Endodermal cell (in vitro differentiated cells): ENCODE measurements at regions not wholly inside any gene's neighbourhood (a gene's known extent, or its start where the extent isn't known, plus 50 kb on each side); places are given as distances from the start of the nearest gene placed in this dataset.

ENCODE experiments used
- DNase-seq: peaks from one replicate; pipeline ENCODE4 v3.0.0-alpha.2; 2017
- H3K27ac ChIP-seq: 2 replicates; pipeline ENCODE4 v1.5.1; 2013; ENCODE audit warnings: mild to moderate bottlenecking, low read depth, low read length, moderate library complexity
- H3K27me3 ChIP-seq: 2 replicates; pipeline ENCODE4 v1.6.1; 2013; ENCODE audit warnings: mild to moderate bottlenecking, low read length, moderate library complexity; ENCODE audit not compliant: insufficient read depth, control insufficient read depth, poor library complexity, severe bottlenecking
- H3K36me3 ChIP-seq: 2 replicates; pipeline ENCODE4 v1.7.0; 2013; ENCODE audit warnings: mild to moderate bottlenecking, low read length, moderate library complexity; ENCODE audit not compliant: control insufficient read depth, insufficient read depth
- H3K4me1 ChIP-seq: one replicate; pipeline ENCODE4 v1.7.0; 2013; ENCODE audit warnings: low read length; ENCODE audit not compliant: control insufficient read depth, insufficient read depth
- H3K4me3 ChIP-seq: 2 replicates; pipeline ENCODE4 v1.5.1; 2013; ENCODE audit warnings: mild to moderate bottlenecking, low read length, moderate library complexity
- H3K9ac ChIP-seq: 2 replicates; pipeline ENCODE4 v1.6.1; 2013; ENCODE audit warnings: mild to moderate bottlenecking, low read length, moderate library complexity; ENCODE audit not compliant: poor library complexity, severe bottlenecking; ENCODE audit errors: extremely low read depth
- H3K9me3 ChIP-seq: 2 replicates; pipeline ENCODE4 v1.6.1; 2013; ENCODE audit warnings: mild to moderate bottlenecking, low read length, moderate library complexity; ENCODE audit not compliant: control insufficient read depth
- H3K27ac Mint-ChIP-seq: 2 replicates; pipeline ENCODE4 v1.8.0; 2020; ENCODE audit warnings: mixed read lengths
- H3K27me3 Mint-ChIP-seq: 2 replicates; pipeline ENCODE4 v1.8.0; 2021; ENCODE audit warnings: mild to moderate bottlenecking, mixed read lengths; ENCODE audit not compliant: insufficient read depth
- H3K36me3 Mint-ChIP-seq: 2 replicates; pipeline ENCODE4 v1.8.0; 2020; ENCODE audit warnings: low read depth, mixed read lengths
- H3K4me1 Mint-ChIP-seq: 2 replicates; pipeline ENCODE4 v1.8.0; 2020; ENCODE audit warnings: mixed read lengths
- H3K4me3 Mint-ChIP-seq: 2 replicates; pipeline ENCODE4 v1.8.0; 2020; ENCODE audit warnings: mild to moderate bottlenecking, moderate library complexity, mixed read lengths
- H3K9me3 Mint-ChIP-seq: 2 replicates; pipeline ENCODE4 v1.8.0; 2020; ENCODE audit warnings: mild to moderate bottlenecking, mixed read lengths
- CTCF ChIP-seq: fragments of 200-600 bp; sonication (generic); conservative IDR thresholded peaks from 2 replicates; pipeline ENCODE4 v1.5.0; 2021; ENCODE audit warnings: antibody characterized with exemption, mild to moderate bottlenecking
- WGBS, 2 experiments: methylation state at CpG; one replicate each; pipeline versions ENCODE4 v1.1.5 to v1.1.7; 2013; ENCODE audit warnings: missing lambda C conversion rate in 2 of 2, mixed read lengths in 1 of 2; ENCODE audit not compliant: insufficient coverage in 1 of 2, insufficient read length in 1 of 2; 5-methylcytosine and 5-hydroxymethylcytosine counted together

GRCh38 chr6:144725736-144726522 lies 440.8 kb downstream of the UTRN start:
- Mint-ChIP-seq H3K27me3 (no peaks in the 10 kb centered on the region), H3K27ac (peak overlapping the region; percentile 72), H3K4me3 (no peak overlapping the region), H3K36me3 (peaks cover 4% of the 10 kb centered on the region), H3K9me3 (no peaks in the 10 kb centered on the region), H3K4me1 (peaks cover 34% of the 10 kb centered on the region)
- 83 to 100% methylated on average over 2 to 7 of the region's 8 CpGs for WGBS, 2 experiments
- Histone ChIP-seq H3K27me3 (no peaks in the 10 kb centered on the region), H3K9ac (no peak overlapping the region), H3K9me3 (no peaks in the 10 kb centered on the region), H3K27ac (no peak overlapping the region), H3K4me3 (no peak overlapping the region), H3K36me3 (no peaks in the 10 kb centered on the region), H3K4me1 (peaks cover 2% of the 10 kb centered on the region)
- TF ChIP-seq CTCF: no peak
- DNase-seq: no peak

- no peak for TF ChIP-seq CTCF
- no peak for DNase-seq
- Histone ChIP-seq H3K9me3 (no peaks in the 10 kb centered on the region), H3K4me3 (no peak overlapping the region), H3K9ac (no peak overlapping the region), H3K4me1 (peaks cover 2% of the 10 kb centered on the region), H3K27me3 (no peaks in the 10 kb centered on the region), H3K36me3 (peaks cover 19% of the 10 kb centered on the region), H3K27ac (no peak overlapping the region)
- WGBS, 2 experiments: 89 to 100% methylated on average over 1 to 4 of the region's 4 CpGs
- peaks cover 15% of the 10 kb centered on the region for H3K36me3 Mint-ChIP-seq
- no peaks in the 10 kb centered on the region for H3K27me3 Mint-ChIP-seq
- H3K4me3 Mint-ChIP-seq: no peak overlapping the region
- no peak overlapping the region for H3K27ac Mint-ChIP-seq
- no peaks in the 10 kb centered on the region for H3K9me3 Mint-ChIP-seq
- peaks cover 34% of the 10 kb centered on the region for H3K4me1 Mint-ChIP-seq
Observed at GRCh38 chr6:144728804-144729203, 443.7 kb downstream of the UTRN start.

GRCh38 chr6:144729502-144729901 lies 444.4 kb downstream of the UTRN start:
- WGBS, 2 experiments: 74% methylated on average over 2 of the region's 3 CpGs; no CpG with 5 or more reads in 1 of the 2 experiments
- Histone ChIP-seq H3K4me3 (no peak overlapping the region), H3K27me3 (no peaks in the 10 kb centered on the region), H3K36me3 (peaks cover 19% of the 10 kb centered on the region), H3K9me3 (no peaks in the 10 kb centered on the region), H3K9ac (no peak overlapping the region), H3K4me1 (peaks cover 2% of the 10 kb centered on the region), H3K27ac (no peak overlapping the region)
- no peaks in the 10 kb centered on the region for H3K27me3 Mint-ChIP-seq
- DNase-seq: no peak
- no peaks in the 10 kb centered on the region for H3K9me3 Mint-ChIP-seq
- no peak overlapping the region for H3K4me3 Mint-ChIP-seq
- H3K4me1 Mint-ChIP-seq: peaks cover 34% of the 10 kb centered on the region
- TF ChIP-seq CTCF: no peak
- H3K27ac Mint-ChIP-seq: no peak overlapping the region
- peaks cover 16% of the 10 kb centered on the region for H3K36me3 Mint-ChIP-seq
